IMR-90 (cell line): ENCODE measurements at regions not wholly inside any gene's neighbourhood (a gene's known extent, or its start where the extent isn't known, plus 50 kb on each side); places are given as distances from the start of the nearest gene placed in this dataset.

Experiments
- ATAC-seq: fragments of 200-7000 bp; cut with Tn5 transposase; 2 replicates; pipeline ENCODE4 v1.9.1; 2020; ENCODE audit warnings: low read depth, mild to moderate bottlenecking, moderate library complexity
- BruUV-seq: library from RNA; stranded (reverse); fragments of 400-500 nt; replicated peaks from 2 replicates; lab custom pipeline; 2021; lab: Mats Ljungman, UMichigan
- CTCF ChIA-PET: fragments of 300-600 bp; formaldehyde crosslinking; extraction: SDS; loops from one replicate; lab custom pipeline; 2021; ENCODE audit warnings: antibody characterized with exemption; lab: Yijun Ruan, JAX
- POLR2A ChIA-PET: fragments of 300-600 bp; sonication (Branson Sonifier 250); formaldehyde crosslinking; loops from one replicate; lab custom pipeline; 2022; ENCODE audit warnings: antibody characterized with exemption; ENCODE audit not compliant: unreplicated experiment; lab: Charles Lee
- DNase-seq: peaks from one replicate; pipeline ENCODE4 v3.0.0; 2013
- H2AFZ ChIP-seq: replicated peaks from 2 replicates; pipeline ENCODE3; 2013; ENCODE audit warnings: low read length, mild to moderate bottlenecking; ENCODE audit not compliant: poor library complexity
- H2AK5ac ChIP-seq: 2 replicates; pipeline ENCODE4 v1.6.1; 2013; ENCODE audit warnings: low read depth, low read length, inconsistent platforms
- H2AK9ac ChIP-seq: replicated peaks from 2 replicates; pipeline ENCODE3; 2013; ENCODE audit warnings: mild to moderate bottlenecking, low read depth, low read length, moderate library complexity; ENCODE audit not compliant: poor library complexity
- H2BK120ac ChIP-seq: 2 replicates; pipeline ENCODE4 v1.6.1; 2013; ENCODE audit warnings: low read depth, low read length, inconsistent platforms
- H2BK15ac ChIP-seq: 3 replicates; pipeline ENCODE4 v1.6.1; 2013; ENCODE audit warnings: low read depth, low read length, inconsistent platforms
- H2BK20ac ChIP-seq: 2 replicates; pipeline ENCODE4 v1.6.1; 2013; ENCODE audit warnings: low read depth, mild to moderate bottlenecking, inconsistent platforms, low read length, moderate library complexity
- H2BK5ac ChIP-seq: 2 replicates; pipeline ENCODE4 v1.6.1; 2013; ENCODE audit warnings: mild to moderate bottlenecking, low read depth, low read length, inconsistent platforms; ENCODE audit not compliant: poor library complexity, severe bottlenecking
- H3K14ac ChIP-seq: replicated peaks from 2 replicates; pipeline ENCODE4 v1.6.1; 2013; ENCODE audit warnings: low read depth, low read length, inconsistent platforms
- H3K18ac ChIP-seq: 2 replicates; pipeline ENCODE4 v1.6.1; 2013; ENCODE audit warnings: low read depth, low read length, control low read depth
- H3K23ac ChIP-seq: 2 replicates; pipeline ENCODE4 v1.6.1; 2013; ENCODE audit warnings: low read depth, low read length, inconsistent platforms
- H3K27ac ChIP-seq: 2 replicates; pipeline ENCODE4 v1.5.1; 2013; ENCODE audit warnings: mild to moderate bottlenecking, control low read depth, low read length; ENCODE audit not compliant: insufficient read depth
- H3K27me3 ChIP-seq: 2 replicates; pipeline ENCODE4 v1.6.1; 2013; ENCODE audit warnings: low read length; ENCODE audit not compliant: control insufficient read depth, insufficient read depth
- H3K36me3 ChIP-seq: 2 replicates; pipeline ENCODE4 v1.6.1; 2013; ENCODE audit warnings: low read length, mixed read lengths; ENCODE audit not compliant: control insufficient read depth, insufficient read depth
- H3K4ac ChIP-seq: 2 replicates; pipeline ENCODE4 v1.6.1; 2013; ENCODE audit warnings: low read depth, low read length, inconsistent platforms
- H3K4me1 ChIP-seq: 2 replicates; pipeline ENCODE4 v1.6.1; 2013; ENCODE audit warnings: low read length, mixed read lengths; ENCODE audit not compliant: control insufficient read depth, insufficient read depth
- H3K4me2 ChIP-seq: 2 replicates; pipeline ENCODE4 v1.6.1; 2013; ENCODE audit warnings: low read depth, mild to moderate bottlenecking, control low read depth, low read length, moderate library complexity
- H3K4me3 ChIP-seq: 2 replicates; pipeline ENCODE4 v1.5.1; 2013; ENCODE audit warnings: low read depth, mild to moderate bottlenecking, control low read depth, low read length, moderate library complexity; ENCODE audit not compliant: insufficient read depth
- H3K56ac ChIP-seq: 2 replicates; pipeline ENCODE4 v1.6.1; 2013; ENCODE audit warnings: low read length, inconsistent platforms; ENCODE audit not compliant: insufficient read depth; ENCODE audit errors: extremely low read depth
- H3K79me1 ChIP-seq, 2 experiments: 2 replicates each; pipeline ENCODE4 v1.6.1; 2013; ENCODE audit warnings: low read length in 2 of 2, inconsistent platforms in 1 of 2, low read depth in 1 of 2
- H3K9ac ChIP-seq: 2 replicates; pipeline ENCODE4 v1.6.1; 2013; ENCODE audit warnings: low read depth, low read length, control low read depth
- H3K9me1 ChIP-seq: 2 replicates; pipeline ENCODE4 v1.6.1; 2013; ENCODE audit warnings: low read length, inconsistent platforms; ENCODE audit not compliant: insufficient read depth
- H3K9me3 ChIP-seq: 2 replicates; pipeline ENCODE4 v1.6.1; 2013; ENCODE audit warnings: low read length; ENCODE audit not compliant: control insufficient read depth, insufficient read depth
- H4K20me1 ChIP-seq: 2 replicates; pipeline ENCODE4 v1.6.1; 2013; ENCODE audit warnings: low read length, inconsistent platforms; ENCODE audit not compliant: insufficient read depth
- H4K5ac ChIP-seq: 2 replicates; pipeline ENCODE4 v1.6.1; 2013; ENCODE audit warnings: mild to moderate bottlenecking, low read depth, low read length, control low read depth
- H4K8ac ChIP-seq, 2 experiments: 2 replicates each; pipeline ENCODE4 v1.6.1; 2013; ENCODE audit warnings: low read depth in 2 of 2, low read length in 2 of 2, control low read depth in 1 of 2, inconsistent platforms in 1 of 2
- H4K91ac ChIP-seq: 2 replicates; pipeline ENCODE4 v1.6.1; 2013; ENCODE audit warnings: low read depth, low read length, inconsistent platforms; ENCODE audit not compliant: insufficient read depth
- MAZ ChIP-seq: IDR thresholded peaks from 2 replicates; pipeline ENCODE4 v1.6.1; 2012; ENCODE audit warnings: low read depth, mild to moderate bottlenecking, low read length, improper control_type of control experiment, moderate library complexity, borderline replicate concordance
- NFE2L2 ChIP-seq: fragments of 150-350 bp; IDR thresholded peaks from 2 replicates; pipeline ENCODE4 v1.6.1; 2016; ENCODE audit warnings: low read depth, mild to moderate bottlenecking, low read length
- RAD21 ChIP-seq: IDR thresholded peaks from 2 replicates; pipeline ENCODE4 v1.6.1; 2012; ENCODE audit warnings: low read length, improper control_type of control experiment
- WGBS, 2 experiments: methylation state at CpG; one replicate each; pipeline versions ENCODE4 v1.1.5 to v1.1.7; 2013; ENCODE audit warnings: missing lambda C conversion rate in 2 of 2; ENCODE audit not compliant: insufficient read length in 1 of 2; ENCODE audit errors: extremely low coverage in 2 of 2; 5-methylcytosine and 5-hydroxymethylcytosine counted together
- dilution Hi-C: fragments of 300-500 bp; cut with HindIII; formaldehyde crosslinking; loops from one replicate; pipeline ENCODE4 v1.14.3; 2018; ENCODE audit warnings: low sequenced_read_pairs; ENCODE audit not compliant: unreplicated experiment
- in situ Hi-C: fragments of 300-500 bp; cut with MboI; formaldehyde crosslinking; loops from 3 replicates; pipeline ENCODE4 v1.14.3; 2019; ENCODE audit warnings: low sequenced_read_pairs, inconsistent platforms, mixed read lengths
- intact Hi-C: fragments of 100-400 bp; cut with micrococcal nuclease; formaldehyde crosslinking; loops from 2 replicates; pipeline ENCODE4 v1.10.0; 2022
- TF ChIP-seq, protein P1 (sequence below): fragments of 150-350 bp; IDR thresholded peaks from 2 replicates; pipeline ENCODE4 v1.6.1; 2016; ENCODE audit warnings: low read depth, mild to moderate bottlenecking, low read length, moderate library complexity, borderline replicate concordance

GRCh38 chr3:26233374-26233773 lies 389.2 kb upstream of the LRRC3B start:
- dilution Hi-C loops (no loop called here), intact Hi-C loops (no loop called here), in situ Hi-C loops (no loop called here)
- 0 out of 2 replicates have a peak, but pooled peaks cover 4% of the 10 kb centered on the region for H3K9me3 ChIP-seq
- no peaks in the 10 kb centered on the region for H3K36me3 ChIP-seq
- TF ChIP-seq RAD21 (no peak), NFE2L2 (no peak), MAZ (no peak)
- TF ChIP-seq, protein P1, sequence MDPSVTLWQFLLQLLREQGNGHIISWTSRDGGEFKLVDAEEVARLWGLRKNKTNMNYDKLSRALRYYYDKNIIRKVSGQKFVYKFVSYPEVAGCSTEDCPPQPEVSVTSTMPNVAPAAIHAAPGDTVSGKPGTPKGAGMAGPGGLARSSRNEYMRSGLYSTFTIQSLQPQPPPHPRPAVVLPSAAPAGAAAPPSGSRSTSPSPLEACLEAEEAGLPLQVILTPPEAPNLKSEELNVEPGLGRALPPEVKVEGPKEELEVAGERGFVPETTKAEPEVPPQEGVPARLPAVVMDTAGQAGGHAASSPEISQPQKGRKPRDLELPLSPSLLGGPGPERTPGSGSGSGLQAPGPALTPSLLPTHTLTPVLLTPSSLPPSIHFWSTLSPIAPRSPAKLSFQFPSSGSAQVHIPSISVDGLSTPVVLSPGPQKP, result no peak
- ATAC-seq, result no peak
- no peak overlapping the region for H3K4me3 ChIP-seq
- no peak overlapping the region for H2BK120ac ChIP-seq
- H2AK9ac ChIP-seq, result no peak overlapping the region
- WGBS, 2 experiments, result no CpG with 5 or more reads among the region's 4 CpGs
- H3K18ac ChIP-seq, result no peak overlapping the region
- no peak overlapping the region for H3K4me2 ChIP-seq
- POLR2A ChIA-PET, result no interaction called here
- no peaks in the 10 kb centered on the region for H3K9me1 ChIP-seq
- no peak overlapping the region for H3K9ac ChIP-seq
- no peak overlapping the region for H2AFZ ChIP-seq
- no peaks in the 10 kb centered on the region for H4K20me1 ChIP-seq
- H2AK5ac ChIP-seq, result no peak overlapping the region
- no peak overlapping the region for H3K23ac ChIP-seq
- no peak overlapping the region for H2BK15ac ChIP-seq
- H4K5ac ChIP-seq, result no peak overlapping the region
- H2BK20ac ChIP-seq, result no peak overlapping the region
- no peak overlapping the region for H2BK5ac ChIP-seq
- no peak overlapping the region for H3K4ac ChIP-seq
- no peak overlapping the region for H3K27ac ChIP-seq
- H4K91ac ChIP-seq, result no peak overlapping the region
- no peak overlapping the region for H4K8ac ChIP-seq
- CTCF ChIA-PET, result no interaction called here
- H3K4me1 ChIP-seq, result no peaks in the 10 kb centered on the region
- no TSS peak for BruUV-seq
- no peaks in the 10 kb centered on the region for H3K79me1 ChIP-seq
- no peaks in the 10 kb centered on the region for H3K27me3 ChIP-seq
- no peak overlapping the region for H3K14ac ChIP-seq
- no peak overlapping the region for H3K56ac ChIP-seq
- DNase-seq, result no peak
